SK-N-SH treated with all-trans-retinoic acid at 6 μM for 48 hours (cell line): ENCODE measurements at regions not wholly inside any gene's neighbourhood (a gene's known extent, or its start where the extent isn't known, plus 50 kb on each side); places are given as distances from the start of the nearest gene placed in this dataset.

Experiments used
- ATAC-seq: fragments of 200-7000 bp; cut with Tn5 transposase; 3 replicates; pipeline ENCODE4 v1.9.1; 2020; ENCODE audit warnings: mild to moderate bottlenecking, moderate library complexity
- ARNTL ChIP-seq: fragments of 450-650 bp; formaldehyde crosslinking; IDR thresholded peaks from 2 replicates; pipeline ENCODE4 v1.5.0; 2020; ENCODE audit warnings: low read depth, mild to moderate bottlenecking, moderate library complexity, borderline replicate concordance
- BACH2 ChIP-seq: fragments of 250-450 bp; sonication (Bioruptor Pico); IDR thresholded peaks from 2 replicates; pipeline ENCODE4 v1.9.0; 2021; ENCODE audit warnings: mild to moderate bottlenecking, borderline replicate concordance
- CSDC2 ChIP-seq: fragments of 250-450 bp; sonication (Bioruptor Pico); IDR thresholded peaks from 2 replicates; pipeline ENCODE4 v1.5.0; 2020; ENCODE audit warnings: mild to moderate bottlenecking, moderate library complexity
- ESRRG ChIP-seq: fragments of 250-450 bp; sonication (Bioruptor Pico); IDR thresholded peaks from 2 replicates; pipeline ENCODE4 v1.6.1; 2021; ENCODE audit warnings: mild to moderate bottlenecking
- GLIS3 ChIP-seq: fragments of 250-450 bp; sonication (Bioruptor Pico); IDR thresholded peaks from 2 replicates; pipeline ENCODE4 v1.5.0; 2020; ENCODE audit warnings: mild to moderate bottlenecking, moderate library complexity
- ISL1 ChIP-seq: fragments of 250-450 bp; sonication (Bioruptor Pico); IDR thresholded peaks from 2 replicates; pipeline ENCODE4 v2.1.2; 2022; ENCODE audit warnings: mild to moderate bottlenecking, moderate library complexity
- OSR1 ChIP-seq: fragments of 250-450 bp; sonication (Bioruptor Pico); IDR thresholded peaks from 2 replicates; pipeline ENCODE4 v1.8.0; 2022; ENCODE audit warnings: moderate library complexity, mild to moderate bottlenecking, inconsistent platforms
- PPARA ChIP-seq: fragments of 250-450 bp; sonication (Bioruptor Pico); IDR thresholded peaks from 2 replicates; pipeline ENCODE4 v1.5.0; 2020; ENCODE audit warnings: mild to moderate bottlenecking, borderline replicate concordance
- RARB ChIP-seq: fragments of 250-450 bp; sonication (Bioruptor Pico); IDR thresholded peaks from 2 replicates; pipeline ENCODE4 v1.8.0; 2021; ENCODE audit warnings: mild to moderate bottlenecking, moderate library complexity
- SNAI2 ChIP-seq: fragments of 250-450 bp; sonication (Bioruptor Pico); IDR thresholded peaks from 2 replicates; pipeline ENCODE4 v1.5.0; 2020; ENCODE audit warnings: mild to moderate bottlenecking, moderate library complexity
- TCF4 ChIP-seq: fragments of 250-450 bp; sonication (Bioruptor Pico); IDR thresholded peaks from 2 replicates; pipeline ENCODE4 v1.8.0; 2021; ENCODE audit warnings: mild to moderate bottlenecking, moderate library complexity, borderline replicate concordance
- TOX ChIP-seq: fragments of 250-450 bp; sonication (Bioruptor Pico); IDR thresholded peaks from 2 replicates; pipeline ENCODE4 v1.8.0; 2021; ENCODE audit warnings: mild to moderate bottlenecking, moderate library complexity, borderline replicate concordance
- ZC3H10 ChIP-seq: fragments of 250-450 bp; sonication (Bioruptor Pico); IDR thresholded peaks from 2 replicates; pipeline ENCODE4 v1.5.1; 2021; ENCODE audit warnings: mild to moderate bottlenecking, moderate library complexity
- ZFP3 ChIP-seq: fragments of 250-450 bp; sonication (Bioruptor Pico); IDR thresholded peaks from 2 replicates; pipeline ENCODE4 v1.5.0; 2020; ENCODE audit warnings: mild to moderate bottlenecking, moderate library complexity
- ZFP30 ChIP-seq: fragments of 450-650 bp; formaldehyde crosslinking; IDR thresholded peaks from 2 replicates; pipeline ENCODE4 v1.5.0; 2022; ENCODE audit warnings: mild to moderate bottlenecking, moderate library complexity
- ZNF565 ChIP-seq: fragments of 450-650 bp; formaldehyde crosslinking; conservative IDR thresholded peaks from 2 replicates; pipeline ENCODE4 v1.5.0; 2020; ENCODE audit warnings: low read depth, mild to moderate bottlenecking, moderate library complexity
- ZNF70 ChIP-seq: fragments of 450-650 bp; formaldehyde crosslinking; IDR thresholded peaks from 2 replicates; pipeline ENCODE4 v1.5.0; 2020; ENCODE audit warnings: mild to moderate bottlenecking, moderate library complexity
- ZNF8 ChIP-seq: fragments of 450-650 bp; formaldehyde crosslinking; IDR thresholded peaks from 2 replicates; pipeline ENCODE4 v1.5.0; 2020; ENCODE audit warnings: mild to moderate bottlenecking, moderate library complexity
- TF ChIP-seq, protein P1 (sequence below): fragments of 250-450 bp; sonication (Bioruptor Pico); IDR thresholded peaks from 2 replicates; pipeline ENCODE4 v1.5.1; 2020; ENCODE audit warnings: low read depth, mild to moderate bottlenecking, moderate library complexity
- TF ChIP-seq, protein P2 (sequence below): fragments of 250-450 bp; sonication (Bioruptor Pico); IDR thresholded peaks from 2 replicates; pipeline ENCODE4 v1.8.0; 2021; ENCODE audit warnings: low read depth, mild to moderate bottlenecking, moderate library complexity, borderline replicate concordance
- TF ChIP-seq, protein P3 (sequence below): fragments of 250-450 bp; sonication (Bioruptor Pico); IDR thresholded peaks from 2 replicates; pipeline ENCODE4 v1.8.0; 2020; ENCODE audit warnings: mild to moderate bottlenecking, moderate library complexity, borderline replicate concordance
- TF ChIP-seq, protein P4 (sequence below): fragments of 250-450 bp; sonication (Bioruptor Pico); IDR thresholded peaks from 2 replicates; pipeline ENCODE4 v1.5.1; 2021; ENCODE audit warnings: mild to moderate bottlenecking, moderate library complexity
- TF ChIP-seq, protein P5 (sequence below): fragments of 250-450 bp; sonication (Bioruptor Pico); IDR thresholded peaks from 2 replicates; pipeline ENCODE4 v1.5.0; 2020; ENCODE audit warnings: mild to moderate bottlenecking, moderate library complexity

DNA sequence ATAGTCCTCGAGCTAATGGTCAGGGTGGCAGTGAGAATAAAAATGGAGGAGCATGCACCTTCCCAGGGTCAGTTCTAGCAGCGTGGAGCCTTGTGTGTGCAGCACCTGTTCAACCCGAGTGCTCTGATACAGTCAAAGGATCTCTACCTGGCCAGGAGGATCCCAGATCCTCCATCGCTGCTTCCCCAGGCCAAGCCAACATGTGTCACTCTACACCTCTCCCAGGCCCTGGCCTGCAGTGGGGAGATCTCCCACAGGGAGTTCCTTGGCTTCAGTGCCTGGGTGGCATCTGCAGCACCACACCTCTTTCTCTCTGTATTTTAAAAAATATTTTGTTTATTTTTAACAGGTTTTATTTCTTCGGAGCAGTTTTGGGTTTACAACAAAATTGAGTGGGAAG lies 414.8 kb upstream of the C2CD4B start:
- no peak for ATAC-seq
- TF ChIP-seq, protein P1, sequence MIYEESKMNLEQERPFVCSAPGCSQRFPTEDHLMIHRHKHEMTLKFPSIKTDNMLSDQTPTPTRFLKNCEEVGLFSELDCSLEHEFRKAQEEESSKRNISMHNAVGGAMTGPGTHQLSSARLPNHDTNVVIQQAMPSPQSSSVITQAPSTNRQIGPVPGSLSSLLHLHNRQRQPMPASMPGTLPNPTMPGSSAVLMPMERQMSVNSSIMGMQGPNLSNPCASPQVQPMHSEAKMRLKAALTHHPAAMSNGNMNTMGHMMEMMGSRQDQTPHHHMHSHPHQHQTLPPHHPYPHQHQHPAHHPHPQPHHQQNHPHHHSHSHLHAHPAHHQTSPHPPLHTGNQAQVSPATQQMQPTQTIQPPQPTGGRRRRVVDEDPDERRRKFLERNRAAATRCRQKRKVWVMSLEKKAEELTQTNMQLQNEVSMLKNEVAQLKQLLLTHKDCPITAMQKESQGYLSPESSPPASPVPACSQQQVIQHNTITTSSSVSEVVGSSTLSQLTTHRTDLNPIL (CRISPR knock-in tag), result no peak
- no peak for TF ChIP-seq ISL1 (CRISPR knock-in tag)
- no peak for TF ChIP-seq ZNF8 (CRISPR knock-in tag)
- no peak for TF ChIP-seq TOX (CRISPR knock-in tag)
- TF ChIP-seq CSDC2 (CRISPR knock-in tag), result no peak
- TF ChIP-seq ZNF565 (CRISPR knock-in tag), result no peak
- TF ChIP-seq, protein P2, sequence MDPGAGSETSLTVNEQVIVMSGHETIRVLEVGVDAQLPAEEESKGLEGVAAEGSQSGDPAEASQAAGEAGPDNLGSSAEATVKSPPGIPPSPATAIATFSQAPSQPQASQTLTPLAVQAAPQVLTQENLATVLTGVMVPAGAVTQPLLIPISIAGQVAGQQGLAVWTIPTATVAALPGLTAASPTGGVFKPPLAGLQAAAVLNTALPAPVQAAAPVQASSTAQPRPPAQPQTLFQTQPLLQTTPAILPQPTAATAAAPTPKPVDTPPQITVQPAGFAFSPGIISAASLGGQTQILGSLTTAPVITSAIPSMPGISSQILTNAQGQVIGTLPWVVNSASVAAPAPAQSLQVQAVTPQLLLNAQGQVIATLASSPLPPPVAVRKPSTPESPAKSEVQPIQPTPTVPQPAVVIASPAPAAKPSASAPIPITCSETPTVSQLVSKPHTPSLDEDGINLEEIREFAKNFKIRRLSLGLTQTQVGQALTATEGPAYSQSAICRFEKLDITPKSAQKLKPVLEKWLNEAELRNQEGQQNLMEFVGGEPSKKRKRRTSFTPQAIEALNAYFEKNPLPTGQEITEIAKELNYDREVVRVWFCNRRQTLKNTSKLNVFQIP (CRISPR knock-in tag), result no peak
- TF ChIP-seq ZFP30 (CRISPR knock-in tag), result no peak
- TF ChIP-seq BACH2 (CRISPR knock-in tag), result no peak
- TF ChIP-seq TCF4 (CRISPR knock-in tag), result no peak
- TF ChIP-seq ESRRG (CRISPR knock-in tag), result no peak
- TF ChIP-seq ZC3H10, result no peak
- no peak for TF ChIP-seq RARB (CRISPR knock-in tag)
- TF ChIP-seq, protein P3, sequence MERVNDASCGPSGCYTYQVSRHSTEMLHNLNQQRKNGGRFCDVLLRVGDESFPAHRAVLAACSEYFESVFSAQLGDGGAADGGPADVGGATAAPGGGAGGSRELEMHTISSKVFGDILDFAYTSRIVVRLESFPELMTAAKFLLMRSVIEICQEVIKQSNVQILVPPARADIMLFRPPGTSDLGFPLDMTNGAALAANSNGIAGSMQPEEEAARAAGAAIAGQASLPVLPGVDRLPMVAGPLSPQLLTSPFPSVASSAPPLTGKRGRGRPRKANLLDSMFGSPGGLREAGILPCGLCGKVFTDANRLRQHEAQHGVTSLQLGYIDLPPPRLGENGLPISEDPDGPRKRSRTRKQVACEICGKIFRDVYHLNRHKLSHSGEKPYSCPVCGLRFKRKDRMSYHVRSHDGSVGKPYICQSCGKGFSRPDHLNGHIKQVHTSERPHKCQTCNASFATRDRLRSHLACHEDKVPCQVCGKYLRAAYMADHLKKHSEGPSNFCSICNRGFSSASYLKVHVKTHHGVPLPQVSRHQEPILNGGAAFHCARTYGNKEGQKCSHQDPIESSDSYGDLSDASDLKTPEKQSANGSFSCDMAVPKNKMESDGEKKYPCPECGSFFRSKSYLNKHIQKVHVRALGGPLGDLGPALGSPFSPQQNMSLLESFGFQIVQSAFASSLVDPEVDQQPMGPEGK, result no peak
- no peak for TF ChIP-seq SNAI2 (CRISPR knock-in tag)
- TF ChIP-seq, all 23 proteins: peak for 0

DNA sequence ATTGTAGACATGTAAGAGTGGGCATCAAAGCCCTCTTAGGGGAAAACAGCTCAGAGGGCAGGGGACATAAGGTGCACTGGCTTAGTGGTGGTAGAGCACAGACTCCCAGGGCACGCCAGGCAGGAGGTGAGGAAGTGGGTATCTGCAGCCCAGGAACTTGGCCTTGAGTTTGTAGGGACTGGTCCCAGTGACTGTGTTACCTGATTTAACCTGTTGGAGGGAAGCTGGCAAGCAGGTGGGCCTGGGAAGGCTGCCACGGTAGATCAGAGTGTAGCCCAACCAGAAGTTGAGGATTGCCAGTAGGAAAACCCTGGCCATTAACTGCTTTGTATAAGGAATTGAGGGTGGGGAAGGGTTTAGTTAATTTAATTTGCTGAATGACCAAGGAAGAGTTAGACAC lies 417.5 kb upstream of the C2CD4B start:
- no peak for ATAC-seq

More for the DNA sequence above, 417.5 kb upstream of the C2CD4B start:
- TF ChIP-seq ZNF565 (CRISPR knock-in tag) (no peak), ZFP3 (CRISPR knock-in tag) (no peak), RARB (CRISPR knock-in tag) (no peak), ESRRG (CRISPR knock-in tag) (no peak), OSR1 (CRISPR knock-in tag) (no peak), CSDC2 (CRISPR knock-in tag) (no peak), ARNTL (CRISPR knock-in tag) (no peak), TOX (CRISPR knock-in tag) (no peak), PPARA (no peak), GLIS3 (no peak), ZNF70 (CRISPR knock-in tag) (no peak), BACH2 (CRISPR knock-in tag) (no peak), TCF4 (CRISPR knock-in tag) (no peak), ZNF8 (CRISPR knock-in tag) (no peak), ISL1 (CRISPR knock-in tag) (no peak), SNAI2 (CRISPR knock-in tag) (no peak)
- TF ChIP-seq, protein P3, result no peak
- TF ChIP-seq, protein P1 (CRISPR knock-in tag), result no peak
- TF ChIP-seq, protein P4, sequence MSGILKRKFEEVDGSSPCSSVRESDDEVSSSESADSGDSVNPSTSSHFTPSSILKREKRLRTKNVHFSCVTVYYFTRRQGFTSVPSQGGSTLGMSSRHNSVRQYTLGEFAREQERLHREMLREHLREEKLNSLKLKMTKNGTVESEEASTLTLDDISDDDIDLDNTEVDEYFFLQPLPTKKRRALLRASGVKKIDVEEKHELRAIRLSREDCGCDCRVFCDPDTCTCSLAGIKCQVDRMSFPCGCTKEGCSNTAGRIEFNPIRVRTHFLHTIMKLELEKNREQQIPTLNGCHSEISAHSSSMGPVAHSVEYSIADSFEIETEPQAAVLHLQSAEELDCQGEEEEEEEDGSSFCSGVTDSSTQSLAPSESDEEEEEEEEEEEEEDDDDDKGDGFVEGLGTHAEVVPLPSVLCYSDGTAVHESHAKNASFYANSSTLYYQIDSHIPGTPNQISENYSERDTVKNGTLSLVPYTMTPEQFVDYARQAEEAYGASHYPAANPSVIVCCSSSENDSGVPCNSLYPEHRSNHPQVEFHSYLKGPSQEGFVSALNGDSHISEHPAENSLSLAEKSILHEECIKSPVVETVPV (CRISPR knock-in tag), result no peak
- TF ChIP-seq, protein P5, sequence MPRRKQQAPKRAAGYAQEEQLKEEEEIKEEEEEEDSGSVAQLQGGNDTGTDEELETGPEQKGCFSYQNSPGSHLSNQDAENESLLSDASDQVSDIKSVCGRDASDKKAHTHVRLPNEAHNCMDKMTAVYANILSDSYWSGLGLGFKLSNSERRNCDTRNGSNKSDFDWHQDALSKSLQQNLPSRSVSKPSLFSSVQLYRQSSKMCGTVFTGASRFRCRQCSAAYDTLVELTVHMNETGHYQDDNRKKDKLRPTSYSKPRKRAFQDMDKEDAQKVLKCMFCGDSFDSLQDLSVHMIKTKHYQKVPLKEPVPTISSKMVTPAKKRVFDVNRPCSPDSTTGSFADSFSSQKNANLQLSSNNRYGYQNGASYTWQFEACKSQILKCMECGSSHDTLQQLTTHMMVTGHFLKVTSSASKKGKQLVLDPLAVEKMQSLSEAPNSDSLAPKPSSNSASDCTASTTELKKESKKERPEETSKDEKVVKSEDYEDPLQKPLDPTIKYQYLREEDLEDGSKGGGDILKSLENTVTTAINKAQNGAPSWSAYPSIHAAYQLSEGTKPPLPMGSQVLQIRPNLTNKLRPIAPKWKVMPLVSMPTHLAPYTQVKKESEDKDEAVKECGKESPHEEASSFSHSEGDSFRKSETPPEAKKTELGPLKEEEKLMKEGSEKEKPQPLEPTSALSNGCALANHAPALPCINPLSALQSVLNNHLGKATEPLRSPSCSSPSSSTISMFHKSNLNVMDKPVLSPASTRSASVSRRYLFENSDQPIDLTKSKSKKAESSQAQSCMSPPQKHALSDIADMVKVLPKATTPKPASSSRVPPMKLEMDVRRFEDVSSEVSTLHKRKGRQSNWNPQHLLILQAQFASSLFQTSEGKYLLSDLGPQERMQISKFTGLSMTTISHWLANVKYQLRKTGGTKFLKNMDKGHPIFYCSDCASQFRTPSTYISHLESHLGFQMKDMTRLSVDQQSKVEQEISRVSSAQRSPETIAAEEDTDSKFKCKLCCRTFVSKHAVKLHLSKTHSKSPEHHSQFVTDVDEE, result no peak
